ENCODE measurements at regions not wholly inside any gene's neighbourhood (a gene's known extent, or its start where the extent isn't known, plus 50 kb on each side); places are given as distances from the start of the nearest gene placed in this dataset.

- Histone ChIP-seq H3K4me1 (no peaks in the 10 kb centered on the region), H3K9me3 (no peaks in the 10 kb centered on the region), H3K4me3 (no peak overlapping the region), H3K36me3 (no peaks in the 10 kb centered on the region), H3K27ac (no peak overlapping the region), H3K27me3 (no peaks in the 10 kb centered on the region)
- TF ChIP-seq CTCF (IDR thresholded peaks at IDR 0.05): no peak
- DNase-seq (ENCODE audit: low spot score in 2 of 2): peak in 1 of 2 donors; percentile 11
- intact Hi-C loops (cut with DNase I): no loop called here
Measured at GRCh38 chr1:17883662-17884395, 128.7 kb downstream of the ACTL8 start.

GRCh38 chr1:17885663-17886320, 130.7 kb downstream of the ACTL8 start:
- H3K4me1 ChIP-seq: peaks cover 0 to 2% of the 10 kb centered on the region in 2 donors
- intact Hi-C loops (cut with DNase I): no loop called here
- DNase-seq (ENCODE audit: low spot score in 2 of 2): no peak
- no peak for TF ChIP-seq CTCF (IDR thresholded peaks at IDR 0.05)
- no peak overlapping the region for H3K4me3 ChIP-seq
- no peaks in the 10 kb centered on the region for H3K27me3 ChIP-seq
- no peaks in the 10 kb centered on the region for H3K9me3 ChIP-seq
- no peak overlapping the region for H3K27ac ChIP-seq
- H3K36me3 ChIP-seq: no peaks in the 10 kb centered on the region

- no peak overlapping the region for H3K27ac ChIP-seq
- H3K4me1 ChIP-seq: peaks cover 4 to 5% of the 10 kb centered on the region in 2 donors
- no peak for TF ChIP-seq CTCF (IDR thresholded peaks at IDR 0.05)
- no peak overlapping the region for H3K4me3 ChIP-seq
- H3K9me3 ChIP-seq: no peaks in the 10 kb centered on the region
- no peak for DNase-seq (ENCODE audit: low spot score in 2 of 2)
- H3K36me3 ChIP-seq: no peaks in the 10 kb centered on the region
- intact Hi-C loops (cut with DNase I): no loop called here
- no peaks in the 10 kb centered on the region for H3K27me3 ChIP-seq
Measured at GRCh38 chr1:17886386-17886785, 131.3 kb downstream of the ACTL8 start.

- peaks cover 4 to 5% of the 10 kb centered on the region in 2 donors for H3K4me1 ChIP-seq
- H3K4me3 ChIP-seq: no peak overlapping the region
- no peaks in the 10 kb centered on the region for H3K36me3 ChIP-seq
- H3K27me3 ChIP-seq: no peaks in the 10 kb centered on the region
- no peak for DNase-seq (ENCODE audit: low spot score in 2 of 2)
- H3K27ac ChIP-seq: no peak overlapping the region
- H3K9me3 ChIP-seq: no peaks in the 10 kb centered on the region
- no peak for TF ChIP-seq CTCF (IDR thresholded peaks at IDR 0.05)
- intact Hi-C loops (cut with DNase I): no loop called here
Measured at GRCh38 chr1:17886838-17887441, 131.8 kb downstream of the ACTL8 start.

- Histone ChIP-seq H3K4me1 (peaks cover 4 to 8% of the 10 kb centered on the region in 2 donors), H3K9me3 (no peaks in the 10 kb centered on the region), H3K4me3 (no peak overlapping the region), H3K36me3 (no peaks in the 10 kb centered on the region), H3K27me3 (no peaks in the 10 kb centered on the region), H3K27ac (no peak overlapping the region)
- TF ChIP-seq CTCF (IDR thresholded peaks at IDR 0.05): no peak
- intact Hi-C loops (cut with DNase I): no loop called here
- no peak for DNase-seq (ENCODE audit: low spot score in 2 of 2)
Measured at GRCh38 chr1:17887661-17888371, 132.7 kb downstream of the ACTL8 start.
